Gastroesophageal sphincter (tissue), 4 donors: ENCODE measurements at regions not wholly inside any gene's neighbourhood (a gene's known extent, or its start where the extent isn't known, plus 50 kb on each side); places are given as distances from the start of the nearest gene placed in this dataset.

ENCODE experiments used
- ATAC-seq: fragments of 150-250 bp; one replicate; pipeline ENCODE4 v1.9.1; 2016; ENCODE audit warnings: mild to moderate bottlenecking, moderate library complexity
- H3K27ac ChIP-seq, 4 donors: fragments of 200-600 bp; sonication (generic) in 3 of 4; 1 replicate in 3 of 4; 2 replicates in 1 of 4; pipeline ENCODE4 v1.5.1; 2016 to 2019
- H3K27me3 ChIP-seq: fragments of 200-600 bp; sonication (generic); one replicate; pipeline ENCODE4 v1.5.1; 2019
- H3K36me3 ChIP-seq, 2 donors: fragments of 200-600 bp; sonication (generic); one replicate each; pipeline ENCODE4 v1.5.1; 2019; ENCODE audit warnings: control low read depth in 1 of 2
- H3K4me1 ChIP-seq, 3 donors: fragments of 200-600 bp; sonication (generic); 1 replicate in 2 of 3; 2 replicates in 1 of 3; pipeline ENCODE4 v1.5.1; 2016 to 2019; ENCODE audit warnings: control low read depth in 2 of 3
- H3K4me3 ChIP-seq, 2 donors: fragments of 200-600 bp; sonication (generic); one replicate each; pipeline ENCODE4 v1.5.1; 2019; ENCODE audit warnings: mild to moderate bottlenecking in 1 of 2, moderate library complexity in 1 of 2
- H3K9me3 ChIP-seq, 3 donors: fragments of 200-600 bp; sonication (generic); one replicate each; pipeline ENCODE4 v1.5.1; 2017 to 2019; ENCODE audit warnings: control low read depth in 2 of 3
- CTCF ChIP-seq, 4 experiments: fragments of 200-600 bp in 2 of 4; fragments of 450-650 bp in 2 of 4; sonication (generic) in 1 of 4; IDR thresholded peaks; one replicate each; pipeline ENCODE4 v1.5.1; 2017 to 2019; ENCODE audit warnings: antibody characterized with exemption in 4 of 4, mild to moderate bottlenecking in 2 of 4, moderate library complexity in 2 of 4
- EP300 ChIP-seq: sonication (generic); formaldehyde crosslinking; IDR thresholded peaks from one replicate; pipeline ENCODE4 v1.6.1; 2017; ENCODE audit warnings: antibody characterized with exemption, mild to moderate bottlenecking
- POLR2A ChIP-seq, 2 donors: fragments of 450-650 bp; IDR thresholded peaks; one replicate each; pipeline ENCODE4 v1.6.1; 2017; ENCODE audit warnings: antibody characterized with exemption in 2 of 2, mild to moderate bottlenecking in 2 of 2, moderate library complexity in 1 of 2
- POLR2AphosphoS5 ChIP-seq: sonication (generic); formaldehyde crosslinking; IDR thresholded peaks from one replicate; pipeline ENCODE4 v1.6.1; 2017; ENCODE audit warnings: antibody characterized with exemption
- WGBS, 2 donors: methylation state at CpG; one replicate each; pipeline ENCODE4 v1.1.5; 2018; ENCODE audit warnings: low coverage in 1 of 2; 5-methylcytosine and 5-hydroxymethylcytosine counted together

- peaks cover 0 to 4% (median 0%) of the 10 kb centered on the region in 3 donors for H3K9me3 ChIP-seq
- ATAC-seq = no peak
- no peak overlapping the region for H3K27ac ChIP-seq
- no peaks in the 10 kb centered on the region for H3K4me1 ChIP-seq
- no peaks in the 10 kb centered on the region for H3K36me3 ChIP-seq
- TF ChIP-seq CTCF (IDR thresholded peaks at IDR 0.05) (no peak), POLR2A (IDR thresholded peaks at IDR 0.05) (no peak), POLR2AphosphoS5 (no peak), EP300 (no peak)
- H3K4me3 ChIP-seq = no peak overlapping the region
- 68 to 78% methylated on average over 4 of the region's 4 CpGs for WGBS, 2 donors
- H3K27me3 ChIP-seq = peaks cover 40% of the 10 kb centered on the region
These were observed 315.7 kb downstream of the TMEM121 start for GRCh38 chr14:105842105-105842504.

- peaks cover 0 to 13% (median 0%) of the 10 kb centered on the region in 3 donors for H3K9me3 ChIP-seq
- H3K4me3 ChIP-seq = no peak overlapping the region
- no CpG with 5 or more reads among the region's 13 CpGs for WGBS, 2 donors
- ATAC-seq = no peak
- TF ChIP-seq EP300 (no peak), CTCF (IDR thresholded peaks at IDR 0.05) (no peak), POLR2AphosphoS5 (no peak), POLR2A (IDR thresholded peaks at IDR 0.05) (no peak)
- no peak overlapping the region for H3K27ac ChIP-seq
- H3K36me3 ChIP-seq = no peaks in the 10 kb centered on the region
- H3K4me1 ChIP-seq = no peaks in the 10 kb centered on the region
- peaks cover 40% of the 10 kb centered on the region for H3K27me3 ChIP-seq
These were observed 317.2 kb downstream of the TMEM121 start for GRCh38 chr14:105843444-105844046.

GRCh38 chr14:105844047-105844630, 317.8 kb downstream of the TMEM121 start:
- no peaks in the 10 kb centered on the region for H3K4me1 ChIP-seq
- H3K36me3 ChIP-seq = no peaks in the 10 kb centered on the region
- 80% methylated on average over 1 of the region's 16 CpGs; no CpG with 5 or more reads in 1 of the 2 donors for WGBS, 2 donors
- H3K27me3 ChIP-seq = peaks cover 40% of the 10 kb centered on the region
- no peak overlapping the region for H3K4me3 ChIP-seq
- ATAC-seq = no peak
- peaks cover 0 to 13% (median 0%) of the 10 kb centered on the region in 3 donors for H3K9me3 ChIP-seq
- TF ChIP-seq POLR2AphosphoS5 (no peak), EP300 (no peak), POLR2A (IDR thresholded peaks at IDR 0.05) (no peak), CTCF (IDR thresholded peaks at IDR 0.05) (no peak)
- H3K27ac ChIP-seq = no peak overlapping the region

GRCh38 chr14:105844810-105845724, 318.7 kb downstream of the TMEM121 start:
- peaks cover 0 to 13% (median 0%) of the 10 kb centered on the region in 3 donors for H3K9me3 ChIP-seq
- no peak overlapping the region for H3K27ac ChIP-seq
- no peaks in the 10 kb centered on the region for H3K4me1 ChIP-seq
- WGBS, 2 donors = 87 to 89% methylated on average over 8 of the region's 18 CpGs
- H3K4me3 ChIP-seq = no peak overlapping the region
- no peak for ATAC-seq
- H3K36me3 ChIP-seq = no peaks in the 10 kb centered on the region
- TF ChIP-seq EP300 (no peak), POLR2A (IDR thresholded peaks at IDR 0.05) (no peak), CTCF (IDR thresholded peaks at IDR 0.05) (no peak), POLR2AphosphoS5 (no peak)
- peaks cover 32% of the 10 kb centered on the region for H3K27me3 ChIP-seq
